Mesothelial cell of epicardium (in vitro differentiated cells): ENCODE measurements at regions not wholly inside any gene's neighbourhood (a gene's known extent, or its start where the extent isn't known, plus 50 kb on each side); places are given as distances from the start of the nearest gene placed in this dataset.

ENCODE experiments used
- DNase-seq, 2 experiments: peaks; one replicate each; pipeline ENCODE4 v3.0.0; 2021; ENCODE audit warnings: low spot score in 2 of 2; ENCODE audit not compliant: unreplicated experiment in 2 of 2
- H3K27ac Mint-ChIP-seq: 2 replicates; pipeline ENCODE4 v1.8.0; 2021; ENCODE audit warnings: mixed read lengths
- H3K27me3 Mint-ChIP-seq: 2 replicates; pipeline ENCODE4 v1.8.0; 2021; ENCODE audit warnings: low read depth, mixed read lengths
- H3K36me3 Mint-ChIP-seq: 2 replicates; pipeline ENCODE4 v1.8.0; 2021; ENCODE audit warnings: mixed read lengths
- H3K4me1 Mint-ChIP-seq: 2 replicates; pipeline ENCODE4 v1.8.0; 2021; ENCODE audit warnings: mixed read lengths
- H3K4me3 Mint-ChIP-seq: 2 replicates; pipeline ENCODE4 v1.8.0; 2021; ENCODE audit warnings: mild to moderate bottlenecking, moderate library complexity, mixed read lengths
- H3K9me3 Mint-ChIP-seq: 2 replicates; pipeline ENCODE4 v1.8.0; 2021; ENCODE audit warnings: mixed read lengths
- CTCF ChIP-seq: fragments of 200-600 bp; sonication (generic); IDR thresholded peaks from one replicate; pipeline ENCODE4 v1.5.0; 2021; ENCODE audit warnings: antibody characterized with exemption; ENCODE audit not compliant: unreplicated experiment

GRCh38 chr6:193773-194310, 98.4 kb upstream of the DUSP22 start:
- peaks cover 10% of the 10 kb centered on the region for H3K27me3 Mint-ChIP-seq
- no peak overlapping the region for H3K27ac Mint-ChIP-seq
- no peaks in the 10 kb centered on the region for H3K9me3 Mint-ChIP-seq
- no peak for DNase-seq
- no peak overlapping the region for H3K4me3 Mint-ChIP-seq
- no peak for TF ChIP-seq CTCF
- H3K4me1 Mint-ChIP-seq: no peaks in the 10 kb centered on the region
- no peaks in the 10 kb centered on the region for H3K36me3 Mint-ChIP-seq

DNA sequence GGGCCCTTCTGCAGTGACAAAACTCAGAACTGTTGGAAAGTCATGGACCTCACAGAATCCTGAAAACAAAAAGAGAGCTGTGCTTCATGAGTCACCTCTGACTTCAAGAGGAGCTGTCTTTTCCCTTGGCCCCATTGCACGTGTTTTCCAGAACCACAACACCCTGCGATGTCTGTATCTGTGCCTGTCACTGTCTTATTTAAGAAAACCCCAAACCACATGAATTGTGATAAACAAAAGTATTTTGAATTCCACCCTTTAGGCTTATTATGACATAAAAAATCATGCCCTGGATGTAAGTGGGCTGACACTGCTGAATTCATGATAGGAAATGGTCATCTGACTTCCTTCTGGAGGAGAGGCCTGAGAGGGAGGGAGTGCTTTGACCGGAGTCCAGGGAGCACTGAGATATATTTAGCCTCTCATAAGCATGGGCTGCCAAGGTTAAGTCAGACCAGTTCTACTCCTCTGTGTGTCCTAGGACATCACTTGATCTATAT, 96.4 kb upstream of the DUSP22 start:
- H3K9me3 Mint-ChIP-seq: no peaks in the 10 kb centered on the region
- H3K4me1 Mint-ChIP-seq: no peaks in the 10 kb centered on the region
- H3K4me3 Mint-ChIP-seq: no peak overlapping the region
- H3K27me3 Mint-ChIP-seq: peaks cover 10% of the 10 kb centered on the region
- H3K36me3 Mint-ChIP-seq: no peaks in the 10 kb centered on the region
- DNase-seq: no peak
- H3K27ac Mint-ChIP-seq: no peak overlapping the region
- no peak for TF ChIP-seq CTCF

DNA sequence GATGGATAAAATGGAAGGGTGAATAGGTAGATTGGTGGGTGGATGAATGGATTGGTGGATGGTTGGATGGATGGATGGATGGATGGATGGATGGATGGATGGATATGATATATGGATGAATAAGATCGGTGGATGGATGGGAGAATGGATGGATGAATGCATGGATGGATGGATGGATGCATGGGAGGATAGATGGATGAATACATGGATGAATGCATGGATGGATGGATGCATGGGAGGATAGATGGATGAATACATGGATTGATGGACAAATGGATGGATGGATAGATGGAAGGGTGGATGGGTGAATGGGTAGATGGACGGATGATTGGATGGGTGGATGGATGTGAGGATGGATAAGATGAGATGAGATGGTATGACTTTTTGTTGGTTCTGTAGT, 95.7 kb upstream of the DUSP22 start:
- no peaks in the 10 kb centered on the region for H3K36me3 Mint-ChIP-seq
- no peak for DNase-seq
- no peaks in the 10 kb centered on the region for H3K9me3 Mint-ChIP-seq
- no peak overlapping the region for H3K27ac Mint-ChIP-seq
- no peaks in the 10 kb centered on the region for H3K4me1 Mint-ChIP-seq
- H3K27me3 Mint-ChIP-seq: peaks cover 10% of the 10 kb centered on the region
- H3K4me3 Mint-ChIP-seq: no peak overlapping the region
- TF ChIP-seq CTCF: no peak

DNA sequence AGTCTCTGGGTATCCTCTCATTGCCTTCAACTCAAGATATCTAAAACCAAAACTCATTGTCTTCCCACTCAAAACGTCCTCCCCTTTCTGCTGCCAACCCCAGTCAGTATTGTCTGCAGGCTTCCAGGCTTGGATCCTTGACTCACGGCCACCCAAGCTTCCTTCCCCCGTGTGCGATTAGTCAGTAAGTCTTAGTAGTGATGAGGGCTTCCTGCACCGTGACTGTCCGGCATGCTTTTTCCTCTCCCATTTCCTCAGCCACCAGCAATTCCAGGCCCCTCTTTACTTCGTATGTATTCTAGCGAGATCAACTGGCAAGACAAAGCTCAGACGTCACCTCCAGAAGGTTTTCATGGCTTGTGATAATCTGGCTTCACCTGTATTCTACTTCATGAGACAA, 88.6 kb upstream of the DUSP22 start:
- peaks cover 29% of the 10 kb centered on the region for H3K27me3 Mint-ChIP-seq

GRCh38 chr6:206264-206663, 86.0 kb upstream of the DUSP22 start:
- no peak for DNase-seq
- no peak for TF ChIP-seq CTCF
- Mint-ChIP-seq H3K4me1 (no peaks in the 10 kb centered on the region), H3K27me3 (peaks cover 52% of the 10 kb centered on the region), H3K9me3 (no peaks in the 10 kb centered on the region), H3K4me3 (no peak overlapping the region), H3K36me3 (no peaks in the 10 kb centered on the region), H3K27ac (no peak overlapping the region)

More for the DNA sequence above, 88.6 kb upstream of the DUSP22 start:
- TF ChIP-seq CTCF: no peak
- Mint-ChIP-seq H3K36me3 (no peaks in the 10 kb centered on the region), H3K4me3 (no peak overlapping the region), H3K4me1 (no peaks in the 10 kb centered on the region), H3K9me3 (no peaks in the 10 kb centered on the region), H3K27ac (no peak overlapping the region)
- no peak for DNase-seq

DNA sequence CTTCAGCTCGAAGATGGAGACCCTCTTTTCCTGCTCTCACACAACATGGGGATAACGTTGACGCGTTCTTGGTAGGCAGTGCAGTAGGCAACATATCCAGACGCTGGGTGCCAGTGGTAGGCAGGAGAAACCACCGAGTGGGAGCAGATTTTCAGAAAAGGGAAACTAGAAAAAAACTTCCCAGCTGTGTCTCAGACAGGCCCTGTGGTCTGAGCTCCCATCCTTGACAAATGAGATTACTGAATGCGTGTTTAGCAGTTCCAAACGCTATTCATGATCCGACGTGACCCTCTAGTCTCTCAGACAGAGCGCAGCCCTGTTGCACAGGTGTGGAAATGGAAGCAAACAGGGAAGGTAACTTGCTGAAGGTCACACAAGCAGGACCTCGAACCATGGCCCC, 83.9 kb upstream of the DUSP22 start:
- H3K27ac Mint-ChIP-seq: no peak overlapping the region
- no peaks in the 10 kb centered on the region for H3K4me1 Mint-ChIP-seq
- no peak overlapping the region for H3K4me3 Mint-ChIP-seq
- H3K36me3 Mint-ChIP-seq: no peaks in the 10 kb centered on the region
- H3K27me3 Mint-ChIP-seq: peaks cover 63% of the 10 kb centered on the region
- TF ChIP-seq CTCF: no peak
- peaks cover 2% of the 10 kb centered on the region for H3K9me3 Mint-ChIP-seq
- no peak for DNase-seq
